BE2C (cell line): ENCODE measurements at regions not wholly inside any gene's neighbourhood (a gene's known extent, or its start where the extent isn't known, plus 50 kb on each side); places are given as distances from the start of the nearest gene placed in this dataset.

Experiments
- DNase-seq: peaks from one replicate; pipeline ENCODE4 v3.0.0-alpha.2; 2020
- H3K27me3 ChIP-seq: fragments of 250-450 bp; sonication (Bioruptor Pico); 2 replicates; pipeline ENCODE4 v1.5.1; 2020; ENCODE audit warnings: mild to moderate bottlenecking
- H3K36me3 ChIP-seq: fragments of 250-450 bp; sonication (Bioruptor Pico); 2 replicates; pipeline ENCODE4 v1.5.1; 2020; ENCODE audit warnings: mild to moderate bottlenecking
- H3K4me1 ChIP-seq: fragments of 250-450 bp; sonication (Bioruptor Pico); 2 replicates; pipeline ENCODE4 v1.5.1; 2020
- H3K4me3 ChIP-seq: 2 replicates; pipeline ENCODE4 v1.5.1; 2011; ENCODE audit warnings: low read depth, low read length
- H3K9me3 ChIP-seq: fragments of 250-450 bp; sonication (Bioruptor Pico); 2 replicates; pipeline ENCODE4 v1.5.1; 2020
- CTCF ChIP-seq: IDR thresholded peaks from 2 replicates; pipeline ENCODE4 v1.5.1; 2012; ENCODE audit warnings: mild to moderate bottlenecking, low read depth, low read length

- Histone ChIP-seq H3K36me3 (no peaks in the 10 kb centered on the region), H3K27me3 (no peaks in the 10 kb centered on the region), H3K4me1 (no peaks in the 10 kb centered on the region), H3K9me3 (no peaks in the 10 kb centered on the region), H3K4me3 (no peak overlapping the region)
- DNase-seq, result no peak
- no peak for TF ChIP-seq CTCF
These were observed 323.5 kb upstream of the PTGER4 start for GRCh38 chr5:40356248-40356647.

- Histone ChIP-seq H3K27me3 (no peaks in the 10 kb centered on the region), H3K36me3 (no peaks in the 10 kb centered on the region), H3K4me3 (no peak overlapping the region), H3K4me1 (no peaks in the 10 kb centered on the region), H3K9me3 (no peaks in the 10 kb centered on the region)
- DNase-seq, result no peak
- no peak for TF ChIP-seq CTCF
These were observed 323.9 kb upstream of the PTGER4 start for GRCh38 chr5:40355846-40356245.

- no peak for TF ChIP-seq CTCF
- H3K4me1 ChIP-seq, result no peaks in the 10 kb centered on the region
- H3K9me3 ChIP-seq, result no peaks in the 10 kb centered on the region
- no peaks in the 10 kb centered on the region for H3K27me3 ChIP-seq
- H3K4me3 ChIP-seq, result no peak overlapping the region
- DNase-seq, result no peak
- H3K36me3 ChIP-seq, result no peaks in the 10 kb centered on the region
These were observed 324.5 kb upstream of the PTGER4 start for GRCh38 chr5:40355181-40355580.

GRCh38 chr5:40354171-40354570 lies 325.5 kb upstream of the PTGER4 start:
- Histone ChIP-seq H3K36me3 (no peaks in the 10 kb centered on the region), H3K4me3 (no peak overlapping the region), H3K9me3 (no peaks in the 10 kb centered on the region), H3K27me3 (no peaks in the 10 kb centered on the region), H3K4me1 (no peaks in the 10 kb centered on the region)
- no peak for DNase-seq
- no peak for TF ChIP-seq CTCF

- DNase-seq, result no peak
- no peak for TF ChIP-seq CTCF
- Histone ChIP-seq H3K4me1 (no peaks in the 10 kb centered on the region), H3K4me3 (no peak overlapping the region), H3K36me3 (no peaks in the 10 kb centered on the region), H3K27me3 (no peaks in the 10 kb centered on the region), H3K9me3 (no peaks in the 10 kb centered on the region)
These were observed 326.3 kb upstream of the PTGER4 start for GRCh38 chr5:40353442-40353841.

- Histone ChIP-seq H3K4me1 (no peaks in the 10 kb centered on the region), H3K27me3 (no peaks in the 10 kb centered on the region), H3K36me3 (no peaks in the 10 kb centered on the region), H3K4me3 (no peak overlapping the region), H3K9me3 (no peaks in the 10 kb centered on the region)
- TF ChIP-seq CTCF, result no peak
- no peak for DNase-seq
These were observed 331.6 kb upstream of the PTGER4 start for GRCh38 chr5:40347981-40348725.
